ENCODE measurements at regions not wholly inside any gene's neighbourhood (a gene's known extent, or its start where the extent isn't known, plus 50 kb on each side); places are given as distances from the start of the nearest gene placed in this dataset.

DNA sequence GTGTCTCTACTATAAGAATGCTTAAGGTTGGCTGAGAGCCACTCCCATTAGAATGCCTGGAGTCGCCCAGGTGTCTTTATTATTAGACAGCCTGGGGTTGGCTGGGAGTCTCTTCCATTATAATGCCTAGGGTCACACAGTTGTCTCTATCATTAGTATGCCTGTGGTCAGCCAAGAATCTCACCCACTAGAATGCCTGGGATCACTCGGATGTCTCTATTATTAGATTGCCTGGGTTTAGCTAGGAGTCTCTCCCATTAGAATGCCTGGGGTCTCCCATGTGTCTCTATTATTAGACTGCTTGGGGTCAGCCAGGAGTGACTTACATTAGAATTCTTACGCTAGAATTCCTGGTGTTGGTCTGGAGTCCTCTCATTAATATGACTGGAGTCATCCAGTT, 2255.3 kb downstream of the TP53TG3F start:
- Histone ChIP-seq H3K4me3 (ENCODE audit: low read depth, low read length) (no peak overlapping the region), H3K36me3 (no peaks in the 10 kb centered on the region), H3K9me3 (ENCODE audit: severe bottlenecking) (peaks cover 4% of the 10 kb centered on the region), H3K27ac (no peak overlapping the region), H3K27me3 (ENCODE audit: insufficient read depth, low read depth, severe bottlenecking) (peaks cover 13% of the 10 kb centered on the region)
- TF ChIP-seq, protein P1, sequence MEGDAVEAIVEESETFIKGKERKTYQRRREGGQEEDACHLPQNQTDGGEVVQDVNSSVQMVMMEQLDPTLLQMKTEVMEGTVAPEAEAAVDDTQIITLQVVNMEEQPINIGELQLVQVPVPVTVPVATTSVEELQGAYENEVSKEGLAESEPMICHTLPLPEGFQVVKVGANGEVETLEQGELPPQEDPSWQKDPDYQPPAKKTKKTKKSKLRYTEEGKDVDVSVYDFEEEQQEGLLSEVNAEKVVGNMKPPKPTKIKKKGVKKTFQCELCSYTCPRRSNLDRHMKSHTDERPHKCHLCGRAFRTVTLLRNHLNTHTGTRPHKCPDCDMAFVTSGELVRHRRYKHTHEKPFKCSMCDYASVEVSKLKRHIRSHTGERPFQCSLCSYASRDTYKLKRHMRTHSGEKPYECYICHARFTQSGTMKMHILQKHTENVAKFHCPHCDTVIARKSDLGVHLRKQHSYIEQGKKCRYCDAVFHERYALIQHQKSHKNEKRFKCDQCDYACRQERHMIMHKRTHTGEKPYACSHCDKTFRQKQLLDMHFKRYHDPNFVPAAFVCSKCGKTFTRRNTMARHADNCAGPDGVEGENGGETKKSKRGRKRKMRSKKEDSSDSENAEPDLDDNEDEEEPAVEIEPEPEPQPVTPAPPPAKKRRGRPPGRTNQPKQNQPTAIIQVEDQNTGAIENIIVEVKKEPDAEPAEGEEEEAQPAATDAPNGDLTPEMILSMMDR (IDR thresholded peaks at IDR 0.05; ENCODE audit: low read depth, low read length): no peak
- no peak for DNase-seq

- H3K9me3 ChIP-seq (ENCODE audit: severe bottlenecking): no peaks in the 10 kb centered on the region
- H3K36me3 ChIP-seq: no peaks in the 10 kb centered on the region
- no peak overlapping the region for H3K4me3 ChIP-seq (ENCODE audit: low read depth, low read length)
- DNase-seq: no peak
- TF ChIP-seq, protein P1 (IDR thresholded peaks at IDR 0.05; ENCODE audit: low read depth, low read length): no peak
- no peak overlapping the region for H3K27ac ChIP-seq
- H3K27me3 ChIP-seq (ENCODE audit: insufficient read depth, low read depth, severe bottlenecking): peaks cover 17% of the 10 kb centered on the region
Measured at GRCh38 chr16:35724551-35724950, 2265.1 kb downstream of the TP53TG3F start.

GRCh38 chr16:35725949-35726348, 2266.5 kb downstream of the TP53TG3F start:
- TF ChIP-seq, protein P1 (IDR thresholded peaks at IDR 0.05; ENCODE audit: low read depth, low read length): no peak
- no peak overlapping the region for H3K4me3 ChIP-seq (ENCODE audit: low read depth, low read length)
- peaks cover 21% of the 10 kb centered on the region for H3K27me3 ChIP-seq (ENCODE audit: insufficient read depth, low read depth, severe bottlenecking)
- DNase-seq: no peak
- H3K27ac ChIP-seq: no peak overlapping the region
- no peaks in the 10 kb centered on the region for H3K9me3 ChIP-seq (ENCODE audit: severe bottlenecking)
- no peaks in the 10 kb centered on the region for H3K36me3 ChIP-seq

DNA sequence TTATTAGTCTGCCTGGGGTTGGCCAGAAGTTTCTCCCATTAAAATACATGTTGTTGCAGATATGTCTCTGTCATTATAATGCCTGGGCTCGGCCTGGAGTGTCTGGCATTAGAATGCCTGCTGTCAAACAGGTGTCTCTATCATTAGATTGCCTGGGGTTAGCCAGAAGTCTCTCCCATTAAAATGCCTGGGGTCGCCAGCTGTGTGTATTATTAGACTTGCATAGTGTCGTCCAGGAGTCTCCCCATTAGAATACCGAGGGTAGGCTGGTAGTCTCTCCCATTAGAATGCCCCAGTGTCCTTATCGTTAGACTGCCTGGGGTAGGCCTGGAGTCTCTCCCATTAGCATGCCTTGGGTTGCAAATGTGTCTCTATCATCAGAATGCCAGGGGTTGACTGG, 2270.8 kb downstream of the TP53TG3F start:
- H3K36me3 ChIP-seq: no peaks in the 10 kb centered on the region
- TF ChIP-seq, protein P1 (IDR thresholded peaks at IDR 0.05; ENCODE audit: low read depth, low read length): no peak
- H3K27ac ChIP-seq: no peak overlapping the region
- no peak overlapping the region for H3K4me3 ChIP-seq (ENCODE audit: low read depth, low read length)
- H3K9me3 ChIP-seq (ENCODE audit: severe bottlenecking): no peaks in the 10 kb centered on the region
- peaks cover 50% of the 10 kb centered on the region for H3K27me3 ChIP-seq (ENCODE audit: insufficient read depth, low read depth, severe bottlenecking)
- no peak for DNase-seq

DNA sequence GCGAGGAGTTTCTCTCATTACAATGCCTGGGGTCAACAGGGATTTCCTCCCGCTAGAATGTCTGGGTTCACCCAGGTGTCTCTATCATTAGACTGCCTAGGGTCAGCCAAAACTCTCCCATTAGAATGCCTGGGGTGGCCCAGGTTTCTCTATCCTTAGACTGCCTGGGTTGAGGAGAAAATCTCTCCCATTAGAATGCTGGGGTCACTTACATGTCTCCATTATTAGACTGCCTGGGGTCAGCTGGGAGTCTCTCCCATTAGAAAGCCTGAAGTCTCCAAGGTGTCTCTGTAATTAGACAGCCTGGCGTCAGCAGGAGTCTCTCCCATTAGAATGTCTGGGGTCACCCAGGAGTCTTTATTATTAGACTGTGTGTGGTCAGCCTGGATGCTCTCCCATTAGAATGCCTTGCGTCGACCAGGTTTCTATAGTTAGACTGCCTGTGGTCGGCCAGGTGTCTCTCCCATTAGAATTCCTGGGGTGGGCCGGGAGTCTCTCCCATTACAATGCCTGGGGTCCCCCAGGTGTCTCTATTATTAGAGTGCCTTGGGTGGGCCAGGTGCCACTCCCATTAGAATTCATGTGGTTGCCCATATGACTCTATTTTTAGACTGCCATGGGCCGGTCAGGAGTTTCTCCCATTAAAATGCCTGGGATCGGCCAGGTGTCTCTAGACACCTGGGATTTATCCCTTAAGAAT, 2272.1 kb downstream of the TP53TG3F start:
- H3K4me3 ChIP-seq (ENCODE audit: low read depth, low read length): no peak overlapping the region
- H3K27ac ChIP-seq: no peak overlapping the region
- no peak for DNase-seq
- no peaks in the 10 kb centered on the region for H3K9me3 ChIP-seq (ENCODE audit: severe bottlenecking)
- H3K36me3 ChIP-seq: no peaks in the 10 kb centered on the region
- peaks cover 58% of the 10 kb centered on the region for H3K27me3 ChIP-seq (ENCODE audit: insufficient read depth, low read depth, severe bottlenecking)
- TF ChIP-seq, protein P1 (IDR thresholded peaks at IDR 0.05; ENCODE audit: low read depth, low read length): no peak

Measured in WERI-Rb-1 (cell line).